ENCODE measurements at regions not wholly inside any gene's neighbourhood (a gene's known extent, or its start where the extent isn't known, plus 50 kb on each side); places are given as distances from the start of the nearest gene placed in this dataset.
"Not testable (repeated sequence)": the region's sequence is repeated elsewhere in the genome, so short reads cannot be mapped to it uniquely, and the experiment has no call there.

DNA sequence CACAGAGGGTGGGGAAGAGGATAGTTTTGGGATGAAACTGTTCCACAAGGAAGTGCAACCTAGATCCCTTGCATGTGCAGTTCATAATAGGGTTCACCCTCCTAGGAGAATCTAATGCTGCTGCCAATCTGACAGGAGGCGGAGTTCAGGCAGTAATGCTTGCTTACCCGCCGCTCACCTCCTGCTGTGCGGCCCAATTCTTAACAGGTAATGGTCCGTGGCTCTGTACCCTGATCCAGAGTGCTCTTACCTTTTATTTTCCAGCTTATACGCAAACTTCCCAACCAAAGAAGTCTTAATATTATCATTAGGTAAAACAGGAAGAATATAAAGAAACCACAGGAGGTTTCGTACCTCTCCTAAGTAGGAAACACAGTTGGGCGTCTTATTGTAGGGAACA lies 82.7 kb upstream of the CD302 start:
- no peak for DNase-seq

DNA sequence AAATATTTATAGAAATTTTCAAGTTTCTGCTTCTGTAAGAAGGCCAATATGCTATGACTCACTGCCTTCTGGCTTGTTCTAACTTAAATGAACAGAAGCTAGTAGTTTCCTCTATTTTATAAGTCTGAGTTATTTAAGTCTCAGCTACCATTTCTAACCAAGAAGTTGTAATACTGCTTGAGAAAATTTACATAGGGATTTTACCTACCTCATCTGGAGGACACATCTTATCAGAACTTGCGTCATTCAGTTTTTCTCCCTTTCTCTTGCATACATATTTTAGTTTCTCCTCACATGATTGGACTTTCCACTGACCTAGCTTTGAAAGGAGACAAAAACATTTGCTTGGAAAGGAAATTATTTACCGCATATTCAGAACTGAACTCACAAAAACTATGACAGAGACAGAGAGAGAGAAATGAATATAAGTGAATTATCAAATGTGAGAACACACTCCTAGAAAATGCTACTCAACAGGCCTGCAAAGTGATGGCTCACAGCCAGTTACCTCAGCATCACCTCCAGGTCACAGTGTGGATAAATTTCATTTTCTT lies 81.1 kb upstream of the CD302 start:
- peak in 3 of 4 experiments; percentile 13 to 76 (median 69) for DNase-seq

- no peak for DNase-seq
Observed at GRCh38 chr2:159875083-159875482, 77.1 kb upstream of the CD302 start.

GRCh38 chr2:159873258-159873657 lies 75.2 kb upstream of the CD302 start:
- peak in 2 of 4 experiments; percentile 23 to 30 for DNase-seq

DNA sequence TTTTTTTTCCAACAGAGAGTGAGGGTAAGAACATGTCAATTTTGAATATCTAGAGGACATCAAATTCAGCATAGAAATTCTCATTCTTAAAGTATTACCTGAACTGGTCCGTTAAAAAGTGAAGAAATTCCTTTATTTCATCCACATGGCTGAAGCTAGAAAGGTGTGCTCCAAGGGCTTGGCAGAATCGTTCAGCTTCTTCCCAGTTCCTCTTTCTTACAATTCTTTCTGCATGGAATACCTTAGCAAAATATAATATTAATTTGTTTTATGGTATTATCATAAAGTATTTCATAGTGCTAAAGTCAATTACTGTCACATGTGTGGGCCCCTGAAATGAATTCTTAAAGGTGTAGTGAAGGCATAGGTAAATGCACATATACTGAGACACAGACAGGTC lies 74.3 kb upstream of the CD302 start:
- DNase-seq: no peak

DNA sequence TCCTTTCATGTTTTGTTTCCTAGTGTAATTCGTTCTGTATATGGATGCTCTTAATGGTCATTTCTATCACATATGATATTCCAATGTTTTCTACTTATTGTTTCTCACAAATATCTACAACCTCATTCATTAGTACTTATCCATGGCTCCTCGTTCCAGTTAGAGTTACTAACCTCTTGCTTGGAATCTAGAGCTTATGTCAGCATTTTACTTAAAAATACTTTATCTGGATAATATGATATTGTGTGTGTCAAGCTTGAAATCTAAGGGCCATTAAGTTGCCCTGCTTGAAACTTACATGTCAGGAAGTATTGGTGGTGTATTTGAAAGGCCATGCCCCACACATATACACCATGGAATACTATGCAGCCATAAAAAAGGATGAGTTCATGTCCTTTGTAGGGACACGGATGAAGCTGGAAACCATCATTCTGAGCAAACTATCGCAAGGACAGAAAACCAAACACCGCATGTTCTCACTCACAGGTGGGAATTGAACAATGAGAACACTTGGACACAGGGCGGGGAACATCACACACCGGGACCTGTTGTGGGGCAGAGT lies 70.7 kb upstream of the CD302 start:
- not testable (repeated sequence) for DNase-seq

GRCh38 chr2:159867567-159868361 lies 69.8 kb upstream of the CD302 start:
- DNase-seq: no peak

- peak in 2 of 4 experiments; percentile 35 to 41 for DNase-seq
Observed at GRCh38 chr2:159863526-159864160, 65.6 kb upstream of the CD302 start.

GRCh38 chr2:159860581-159861310 lies 62.7 kb upstream of the CD302 start:
- peak in 3 of 4 experiments; percentile 14 to 64 (median 56) for DNase-seq

DNA sequence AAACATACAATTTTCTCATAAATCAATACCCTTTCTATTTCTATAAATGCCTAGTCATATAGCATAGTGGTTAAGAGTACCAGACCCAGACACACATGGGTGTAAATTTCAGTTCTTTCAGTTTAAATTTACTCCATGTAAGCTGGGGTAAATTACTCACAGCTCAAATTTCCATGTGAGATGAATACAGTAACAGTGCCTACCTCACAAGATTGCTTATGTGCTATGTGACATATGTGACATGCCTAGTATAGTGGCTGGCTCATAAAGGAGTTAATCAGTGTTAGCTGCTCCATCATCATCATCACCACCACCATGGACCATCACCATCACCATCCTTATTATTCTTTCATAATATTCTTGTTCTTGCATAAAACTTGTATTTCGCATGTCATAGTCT lies 61.6 kb upstream of the CD302 start:
- DNase-seq: no peak

DNA sequence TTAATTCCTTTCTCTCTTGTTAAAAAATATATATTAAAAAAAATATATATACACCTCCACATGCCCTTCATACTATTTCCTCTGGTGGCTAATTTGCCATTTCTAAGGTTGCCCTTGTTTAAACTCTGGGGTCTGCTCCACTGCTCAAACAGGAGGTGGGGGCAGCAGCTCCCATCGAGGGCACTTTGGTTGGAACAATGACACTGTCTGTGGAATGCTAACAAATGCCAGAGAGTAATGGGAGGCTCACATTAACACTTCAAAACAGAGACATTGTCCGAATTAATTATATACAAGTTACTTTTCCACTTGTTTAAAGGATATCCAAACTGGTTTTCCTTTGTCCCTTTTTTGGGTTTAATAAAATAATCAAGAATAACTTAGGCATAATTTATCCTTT lies 58.8 kb upstream of the CD302 start:
- no peak for DNase-seq

DNA sequence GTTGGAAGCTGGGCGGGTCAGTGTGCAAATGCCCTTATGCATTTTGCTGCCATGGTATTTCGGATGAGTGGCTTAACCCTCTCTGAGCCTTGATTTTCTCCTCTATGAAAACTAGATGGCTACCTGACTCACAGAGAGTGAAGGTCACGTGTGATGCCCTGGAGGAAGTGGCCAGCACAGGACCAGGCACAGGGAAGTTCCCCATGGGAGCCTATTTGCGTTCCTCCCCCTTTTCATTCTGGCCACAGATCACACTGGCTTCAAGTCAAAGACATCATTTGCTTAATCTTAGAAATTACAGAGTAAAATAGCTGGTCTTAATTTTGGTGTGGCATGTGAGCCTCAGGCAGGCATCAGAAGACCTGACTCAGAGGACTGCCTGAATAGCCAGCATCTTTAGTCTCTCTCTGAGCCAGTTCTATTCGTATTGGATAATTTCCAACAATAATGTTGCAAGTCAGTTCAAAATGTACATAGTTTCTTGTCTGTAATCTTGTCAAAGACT lies 57.6 kb upstream of the CD302 start:
- DNase-seq: peak; percentile 22 to 49 (median 42)

DNA sequence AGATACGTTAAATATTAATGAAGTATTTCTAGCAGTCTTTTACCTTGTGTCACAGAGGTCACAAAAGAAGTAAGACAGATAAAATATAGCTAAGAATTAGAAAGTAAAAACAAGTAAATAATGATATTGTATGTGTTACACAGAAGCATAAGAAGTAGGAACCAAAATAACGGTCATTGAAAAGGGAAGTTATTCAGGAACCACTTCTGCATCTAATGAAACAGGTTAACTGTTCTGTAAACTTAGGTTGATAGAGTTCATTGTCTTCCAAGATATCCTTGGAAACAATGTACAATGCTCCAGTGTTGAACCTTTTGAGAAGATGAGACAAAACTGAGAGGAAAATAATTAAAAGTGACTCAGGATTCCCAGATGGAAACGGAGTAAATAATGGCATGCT lies 57.1 kb upstream of the CD302 start:
- DNase-seq: peak in 2 of 4 experiments; percentile 53 to 54

GRCh38 chr2:159854481-159854880 lies 56.5 kb upstream of the CD302 start:
- no peak for DNase-seq

DNA sequence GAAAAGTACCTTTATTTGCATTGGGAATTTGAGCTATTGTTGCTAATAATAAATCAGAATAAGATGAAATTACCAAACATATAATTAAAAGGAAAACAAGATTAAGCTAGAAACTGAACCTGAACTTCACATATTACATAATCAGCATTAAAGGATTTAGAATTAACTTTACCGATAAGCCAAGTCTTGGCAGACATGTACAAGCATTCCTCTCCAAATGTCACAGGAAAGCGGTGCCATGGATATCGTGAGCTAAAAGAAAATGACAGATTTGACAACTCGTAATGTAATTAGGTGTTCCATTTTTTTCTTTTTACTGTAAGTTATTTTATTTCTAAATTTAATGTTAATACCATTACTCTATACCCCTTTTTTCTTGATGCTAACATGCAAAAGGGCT lies 55.1 kb upstream of the CD302 start:
- DNase-seq: no peak

DNA sequence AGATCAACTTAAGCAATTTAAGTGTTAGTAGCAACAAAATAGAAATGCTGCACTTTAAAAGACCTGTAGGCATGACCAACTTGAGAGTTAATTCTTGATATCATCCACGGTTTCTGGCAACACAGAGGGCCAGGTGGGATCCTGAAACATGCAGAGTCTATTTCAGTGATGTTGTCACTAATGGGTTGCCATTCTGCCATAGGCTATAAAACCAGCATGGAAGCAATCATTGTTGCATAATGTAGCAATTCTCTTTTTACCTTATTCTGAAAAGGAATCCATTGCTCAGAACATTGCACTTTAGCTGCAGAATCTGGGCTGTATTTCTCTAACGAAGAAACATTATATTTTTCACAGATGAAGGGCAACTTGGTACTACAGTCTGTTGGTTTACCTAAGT lies 53.9 kb upstream of the CD302 start:
- no peak for DNase-seq

GRCh38 chr2:159850789-159851188 lies 52.8 kb upstream of the CD302 start:
- DNase-seq: no peak

GRCh38 chr2:159849160-159849813 lies 51.3 kb upstream of the CD302 start:
- peak; percentile 52 to 79 (median 66) for DNase-seq
